Suprapubic skin (tissue), 4 donors: ENCODE measurements at regions not wholly inside any gene's neighbourhood (a gene's known extent, or its start where the extent isn't known, plus 50 kb on each side); places are given as distances from the start of the nearest gene placed in this dataset.

Source experiments
- DNase-seq, 2 donors: peaks; one replicate each; pipeline ENCODE4 v3.0.0-alpha.2; 2019; ENCODE audit warnings: low spot score in 2 of 2
- H3K27ac ChIP-seq: fragments of 200-600 bp; sonication (generic); one replicate; pipeline ENCODE4 v1.5.1; 2019
- H3K27me3 ChIP-seq: fragments of 200-600 bp; sonication (generic); one replicate; pipeline ENCODE4 v1.5.1; 2019
- H3K36me3 ChIP-seq: fragments of 200-600 bp; sonication (generic); one replicate; pipeline ENCODE4 v1.5.1; 2019
- H3K4me1 ChIP-seq: fragments of 200-600 bp; sonication (generic); one replicate; pipeline ENCODE4 v1.5.1; 2019
- H3K4me3 ChIP-seq: fragments of 200-600 bp; sonication (generic); one replicate; pipeline ENCODE4 v1.5.1; 2019; ENCODE audit warnings: mild to moderate bottlenecking
- H3K9me3 ChIP-seq: fragments of 200-600 bp; sonication (generic); one replicate; pipeline ENCODE4 v1.5.1; 2019
- EP300 ChIP-seq: sonication (generic); formaldehyde crosslinking; IDR thresholded peaks from one replicate; pipeline ENCODE4 v1.6.1; 2017; ENCODE audit warnings: antibody characterized with exemption
- POLR2A ChIP-seq, 2 donors: fragments of 450-650 bp; IDR thresholded peaks; one replicate each; pipeline ENCODE4 v1.6.1; 2017; ENCODE audit warnings: antibody characterized with exemption in 2 of 2, mild to moderate bottlenecking in 2 of 2, moderate library complexity in 2 of 2
- POLR2AphosphoS5 ChIP-seq, 3 donors: sonication (generic); formaldehyde crosslinking; IDR thresholded peaks; one replicate each; pipeline ENCODE4 v1.6.1; 2017; ENCODE audit warnings: antibody characterized with exemption in 3 of 3
- WGBS: methylation state at CpG from one replicate; pipeline ENCODE4 v1.1.5; 2018; 5-methylcytosine and 5-hydroxymethylcytosine counted together
- TF ChIP-seq, protein P1 (sequence below), 2 donors: fragments of 200-600 bp in 1 of 2; fragments of 450-650 bp in 1 of 2; sonication (generic) in 1 of 2; IDR thresholded peaks; one replicate each; pipeline ENCODE4 v1.5.1; 2016 to 2019; ENCODE audit warnings: antibody characterized with exemption in 2 of 2, mild to moderate bottlenecking in 1 of 2, moderate library complexity in 1 of 2

DNA sequence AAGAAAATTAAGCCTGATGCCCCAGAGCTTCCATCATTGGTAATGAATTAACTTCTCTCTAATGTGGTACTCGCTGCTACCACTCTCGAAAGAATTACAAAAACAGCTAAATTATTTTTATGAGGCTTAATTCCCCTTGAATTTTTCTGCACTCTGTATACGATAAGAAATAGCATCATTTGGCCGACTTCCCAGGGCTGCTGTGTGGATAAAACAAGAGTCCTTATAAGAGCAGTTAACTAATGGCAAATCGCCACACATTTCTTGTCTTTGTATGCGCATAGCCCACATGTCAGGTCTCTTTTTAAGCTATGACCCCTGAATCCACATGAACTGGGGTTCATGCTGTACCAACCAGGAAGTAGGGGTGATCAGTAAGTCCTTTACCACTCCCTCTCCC is 668.4 kb downstream of the TMEM182 start:
- Histone ChIP-seq H3K4me3 (no peak overlapping the region), H3K27ac (no peak overlapping the region), H3K4me1 (no peaks in the 10 kb centered on the region), H3K9me3 (no peaks in the 10 kb centered on the region), H3K27me3 (no peaks in the 10 kb centered on the region), H3K36me3 (no peaks in the 10 kb centered on the region)
- no peak for DNase-seq
- 84% methylated on average over 6 of the region's 6 CpGs for WGBS
- TF ChIP-seq, protein P1, sequence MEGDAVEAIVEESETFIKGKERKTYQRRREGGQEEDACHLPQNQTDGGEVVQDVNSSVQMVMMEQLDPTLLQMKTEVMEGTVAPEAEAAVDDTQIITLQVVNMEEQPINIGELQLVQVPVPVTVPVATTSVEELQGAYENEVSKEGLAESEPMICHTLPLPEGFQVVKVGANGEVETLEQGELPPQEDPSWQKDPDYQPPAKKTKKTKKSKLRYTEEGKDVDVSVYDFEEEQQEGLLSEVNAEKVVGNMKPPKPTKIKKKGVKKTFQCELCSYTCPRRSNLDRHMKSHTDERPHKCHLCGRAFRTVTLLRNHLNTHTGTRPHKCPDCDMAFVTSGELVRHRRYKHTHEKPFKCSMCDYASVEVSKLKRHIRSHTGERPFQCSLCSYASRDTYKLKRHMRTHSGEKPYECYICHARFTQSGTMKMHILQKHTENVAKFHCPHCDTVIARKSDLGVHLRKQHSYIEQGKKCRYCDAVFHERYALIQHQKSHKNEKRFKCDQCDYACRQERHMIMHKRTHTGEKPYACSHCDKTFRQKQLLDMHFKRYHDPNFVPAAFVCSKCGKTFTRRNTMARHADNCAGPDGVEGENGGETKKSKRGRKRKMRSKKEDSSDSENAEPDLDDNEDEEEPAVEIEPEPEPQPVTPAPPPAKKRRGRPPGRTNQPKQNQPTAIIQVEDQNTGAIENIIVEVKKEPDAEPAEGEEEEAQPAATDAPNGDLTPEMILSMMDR (IDR thresholded peaks at IDR 0.05): no peak
- no peak for TF ChIP-seq POLR2AphosphoS5 (IDR thresholded peaks at IDR 0.05)
- TF ChIP-seq EP300: no peak
- no peak for TF ChIP-seq POLR2A (IDR thresholded peaks at IDR 0.05)

GRCh38 chr2:103435010-103435409 is 673.2 kb downstream of the TMEM182 start:
- H3K9me3 ChIP-seq: no peaks in the 10 kb centered on the region
- no peaks in the 10 kb centered on the region for H3K27me3 ChIP-seq
- DNase-seq: no peak
- no peak overlapping the region for H3K27ac ChIP-seq
- H3K4me3 ChIP-seq: no peak overlapping the region
- WGBS: 83% methylated on average over 3 of the region's 3 CpGs
- H3K36me3 ChIP-seq: no peaks in the 10 kb centered on the region
- TF ChIP-seq POLR2AphosphoS5 (IDR thresholded peaks at IDR 0.05) (no peak), POLR2A (IDR thresholded peaks at IDR 0.05) (no peak), EP300 (no peak)
- TF ChIP-seq, protein P1 (IDR thresholded peaks at IDR 0.05): no peak
- no peaks in the 10 kb centered on the region for H3K4me1 ChIP-seq

DNA sequence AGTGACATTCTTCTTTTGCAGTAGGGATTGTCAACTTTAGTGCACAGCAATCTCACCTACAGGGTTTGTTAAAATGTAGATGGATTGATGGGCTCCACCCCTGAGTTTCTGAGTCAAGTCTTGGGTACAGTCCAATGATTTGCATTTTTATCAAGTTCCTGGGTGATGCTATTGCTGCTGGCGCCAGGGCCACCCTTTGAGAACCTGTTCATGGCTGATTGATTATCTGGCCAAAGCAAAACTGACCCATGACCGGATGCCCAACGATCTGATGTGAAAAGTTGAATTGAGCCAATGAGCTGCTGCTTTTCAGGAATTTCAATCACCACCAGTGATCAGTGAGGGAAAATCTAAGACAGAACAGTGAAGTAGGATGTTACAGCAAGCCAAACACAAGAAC is 675.3 kb downstream of the TMEM182 start:
- H3K4me1 ChIP-seq: no peaks in the 10 kb centered on the region
- WGBS: 83% methylated on average over 3 of the region's 3 CpGs
- no peak overlapping the region for H3K27ac ChIP-seq
- H3K27me3 ChIP-seq: no peaks in the 10 kb centered on the region
- H3K9me3 ChIP-seq: no peaks in the 10 kb centered on the region
- TF ChIP-seq POLR2A (IDR thresholded peaks at IDR 0.05): no peak
- TF ChIP-seq, protein P1 (IDR thresholded peaks at IDR 0.05): no peak
- TF ChIP-seq EP300: no peak
- TF ChIP-seq POLR2AphosphoS5 (IDR thresholded peaks at IDR 0.05): no peak
- no peak overlapping the region for H3K4me3 ChIP-seq
- H3K36me3 ChIP-seq: no peaks in the 10 kb centered on the region
- DNase-seq: no peak

GRCh38 chr2:103445347-103445746 is 683.5 kb downstream of the TMEM182 start:
- no peak overlapping the region for H3K4me3 ChIP-seq
- no peaks in the 10 kb centered on the region for H3K9me3 ChIP-seq
- H3K27me3 ChIP-seq: no peaks in the 10 kb centered on the region
- no peaks in the 10 kb centered on the region for H3K4me1 ChIP-seq
- no peak overlapping the region for H3K27ac ChIP-seq
- H3K36me3 ChIP-seq: no peaks in the 10 kb centered on the region
- DNase-seq: no peak
- TF ChIP-seq POLR2AphosphoS5 (IDR thresholded peaks at IDR 0.05) (no peak), EP300 (no peak)
- TF ChIP-seq, protein P1 (IDR thresholded peaks at IDR 0.05): no peak
- WGBS: 28% methylated on average over 3 of the region's 3 CpGs

- 39% methylated on average over 4 of the region's 4 CpGs for WGBS
- no peak for DNase-seq
- H3K4me3 ChIP-seq: no peak overlapping the region
- no peak for TF ChIP-seq EP300
- no peak for TF ChIP-seq POLR2AphosphoS5 (IDR thresholded peaks at IDR 0.05)
- TF ChIP-seq, protein P1 (IDR thresholded peaks at IDR 0.05): no peak
- TF ChIP-seq POLR2A (IDR thresholded peaks at IDR 0.05): no peak
- no peaks in the 10 kb centered on the region for H3K36me3 ChIP-seq
- H3K9me3 ChIP-seq: no peaks in the 10 kb centered on the region
- no peaks in the 10 kb centered on the region for H3K4me1 ChIP-seq
- no peaks in the 10 kb centered on the region for H3K27me3 ChIP-seq
- no peak overlapping the region for H3K27ac ChIP-seq
Measured at GRCh38 chr2:103448495-103448894, 686.7 kb downstream of the TMEM182 start.
